Stimulated activated CD8-positive, alpha-beta memory T cell treated with anti-CD3 and anti-CD28 coated beads, Interleukin-7, amount 100 ng/mL, for 4 hours (primary cell): ENCODE measurements at regions not wholly inside any gene's neighbourhood (a gene's known extent, or its start where the extent isn't known, plus 50 kb on each side); places are given as distances from the start of the nearest gene placed in this dataset.
"Not testable (repeated sequence)": the region's sequence is repeated elsewhere in the genome, so short reads cannot be mapped to it uniquely, and the experiment has no call there.

Source experiments
- DNase-seq, 2 donors: peaks; one replicate each; pipeline ENCODE4 v3.0.0-alpha.2; 2020; ENCODE audit warnings: low read depth in 2 of 2

- DNase-seq: no peak
These were observed 215.7 kb upstream of the ZNF608 start for GRCh38 chr5:124962111-124962510.

- DNase-seq: no peak
These were observed 216.3 kb upstream of the ZNF608 start for GRCh38 chr5:124962735-124963134.

DNA sequence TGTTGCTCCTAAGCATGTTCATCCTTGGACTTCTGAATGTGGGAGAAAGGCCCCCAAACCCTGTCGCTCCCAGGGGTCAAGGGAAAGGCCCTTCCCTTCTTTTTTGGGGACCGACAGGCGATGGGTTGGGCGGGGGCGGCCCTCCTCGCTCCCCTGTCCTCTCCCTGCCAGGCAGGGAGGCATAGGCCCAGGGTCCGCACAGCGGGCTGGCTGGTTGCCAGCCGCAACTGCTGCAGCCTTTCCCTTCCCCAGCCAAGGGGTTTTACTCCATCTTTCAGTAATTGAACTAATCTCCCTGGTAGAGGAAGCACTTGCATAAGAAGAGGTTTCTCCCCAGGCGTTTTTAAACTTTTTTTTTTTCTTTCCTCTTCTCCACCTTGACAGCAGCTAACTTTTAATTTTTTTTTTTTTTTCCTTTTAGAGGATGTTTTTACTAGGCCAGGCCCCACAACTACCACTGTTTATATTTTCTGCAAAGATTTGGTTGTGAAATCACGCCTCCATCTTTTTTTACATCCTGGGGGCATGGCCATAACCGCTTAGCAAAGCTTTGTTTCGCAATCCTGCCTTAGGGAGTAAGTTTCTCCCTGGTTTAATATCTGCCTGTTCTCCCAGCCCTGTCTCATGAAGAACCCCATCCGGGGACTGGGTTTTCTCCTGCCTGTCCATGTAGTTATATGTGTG lies 216.9 kb upstream of the ZNF608 start:
- DNase-seq: no peak

DNA sequence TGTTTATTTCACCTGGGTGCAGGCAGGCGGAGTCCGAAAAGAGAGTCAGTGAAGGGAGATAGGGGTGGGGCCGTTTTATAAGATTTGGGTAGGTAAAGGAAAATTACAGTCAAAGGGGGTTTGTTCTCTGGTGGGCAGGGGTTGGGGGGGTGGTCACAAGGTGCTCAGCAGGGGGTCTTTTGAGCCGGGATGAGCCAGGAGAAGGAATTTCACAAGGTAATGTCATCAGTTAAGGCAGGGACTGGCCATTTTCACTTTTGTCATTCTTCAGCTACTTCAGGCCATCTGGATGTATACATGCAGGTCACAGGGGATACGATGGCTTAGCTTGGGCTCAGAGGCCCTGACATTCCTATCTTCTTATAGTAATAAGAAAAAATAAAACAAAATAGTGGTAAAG lies 220.3 kb upstream of the ZNF608 start:
- not testable (repeated sequence) for DNase-seq

- not testable (repeated sequence) for DNase-seq
These were observed 223.9 kb upstream of the ZNF608 start for GRCh38 chr5:124970381-124970780.

DNA sequence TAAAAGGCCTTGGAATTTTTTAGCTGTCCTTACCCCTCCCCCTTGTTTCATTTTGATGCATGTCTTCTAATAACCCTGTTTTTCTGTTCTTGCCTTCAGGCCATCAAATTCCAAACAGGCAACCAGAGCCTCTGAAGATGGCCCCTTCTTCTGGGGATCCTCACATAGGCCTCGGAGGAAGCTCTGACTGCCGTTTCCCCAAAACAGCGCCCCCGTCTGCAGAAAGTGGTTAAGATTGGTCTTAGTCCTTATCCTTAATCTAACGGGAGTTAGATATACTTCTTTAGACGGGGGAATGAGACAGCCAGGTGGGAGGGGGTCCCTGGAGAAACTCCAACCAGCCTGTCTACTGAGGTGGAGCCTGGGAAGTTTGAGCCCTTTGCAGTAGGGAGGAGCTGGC lies 226.3 kb upstream of the ZNF608 start:
- DNase-seq: no peak

DNA sequence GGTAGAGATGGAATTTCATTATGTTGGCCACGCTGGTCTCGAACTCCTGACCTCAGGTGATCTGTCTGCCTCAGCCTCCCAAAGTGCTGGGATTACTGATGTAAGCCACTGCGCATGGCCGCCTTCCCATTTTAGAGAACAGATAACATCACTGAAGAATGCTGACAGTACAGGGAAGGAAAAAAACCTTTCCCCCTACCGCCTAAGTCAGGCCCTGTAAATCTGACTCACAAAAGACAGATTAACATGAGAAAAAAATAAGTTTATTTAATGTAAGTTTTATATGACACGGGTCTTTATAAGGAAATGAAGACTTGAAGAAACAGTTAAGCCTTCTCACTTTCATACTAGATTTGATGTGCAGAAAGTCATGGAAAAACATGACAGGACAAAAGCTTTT lies 227.2 kb upstream of the ZNF608 start:
- DNase-seq: no peak

DNA sequence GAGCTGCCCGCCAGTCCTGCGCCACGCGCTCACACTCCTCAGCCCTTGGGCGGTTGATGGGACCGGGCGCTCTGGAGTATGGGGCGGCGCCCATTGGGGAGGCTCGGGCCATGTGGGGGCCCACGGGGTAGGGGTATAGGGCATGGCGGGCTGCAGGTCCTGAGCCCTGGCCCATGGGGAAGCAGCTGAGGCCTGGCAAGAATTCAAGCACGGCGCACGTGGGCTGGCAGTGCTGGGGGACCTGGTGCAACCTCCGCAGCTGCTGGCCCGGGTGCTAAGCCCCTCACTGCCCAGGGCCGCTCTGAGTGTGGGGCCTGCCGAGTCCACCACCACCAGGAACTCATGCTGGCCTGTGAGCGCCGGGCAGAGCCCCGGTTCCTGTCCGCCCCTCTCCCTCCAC lies 229.6 kb upstream of the ZNF608 start:
- no peak for DNase-seq

- no peak for DNase-seq
These were observed 232.8 kb upstream of the ZNF608 start for GRCh38 chr5:124979251-124979650.

DNA sequence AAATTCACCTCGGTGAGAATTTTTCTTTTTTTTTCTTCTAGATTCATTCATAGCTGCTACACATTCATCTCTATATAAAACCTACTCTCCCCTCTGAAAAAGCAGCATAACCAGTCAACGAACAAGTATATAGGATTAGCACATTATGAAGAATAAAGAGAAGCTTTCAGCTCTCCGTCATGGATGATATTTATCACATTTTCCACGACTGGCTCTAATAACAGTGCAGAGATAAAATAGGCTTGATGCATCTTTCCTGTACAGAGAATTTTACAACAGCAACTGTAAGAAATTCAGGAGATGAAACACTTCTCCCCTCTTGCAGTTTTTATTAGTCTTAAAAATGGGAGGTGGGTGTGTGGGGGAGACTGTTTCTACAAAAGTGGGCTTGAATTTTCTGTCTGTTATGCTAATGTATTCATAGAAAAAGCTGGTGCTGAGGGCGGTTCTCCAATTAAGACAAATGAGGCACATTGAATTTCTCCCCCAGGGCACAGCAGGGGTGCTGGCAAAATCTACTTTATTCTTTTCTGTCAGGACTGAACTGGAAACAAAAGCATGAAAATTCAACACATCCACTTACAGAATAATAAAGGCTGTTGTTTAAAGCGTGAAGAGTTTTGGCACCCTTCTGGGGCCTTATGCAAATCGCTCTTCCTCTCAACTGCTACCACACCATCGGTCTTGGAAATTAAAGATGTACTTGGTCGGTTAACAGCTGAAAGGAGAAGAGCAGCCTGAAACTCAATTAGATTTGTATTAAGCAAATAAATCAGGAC lies 233.9 kb upstream of the ZNF608 start:
- no peak for DNase-seq

GRCh38 chr5:124981901-124982300 lies 235.5 kb upstream of the ZNF608 start:
- no peak for DNase-seq

- no peak for DNase-seq
These were observed 239.7 kb upstream of the ZNF608 start for GRCh38 chr5:124986170-124986569.

- no peak for DNase-seq
These were observed 240.2 kb upstream of the ZNF608 start for GRCh38 chr5:124986667-124987066.

- not testable (repeated sequence) for DNase-seq
These were observed 241.3 kb upstream of the ZNF608 start for GRCh38 chr5:124987786-124988185.

GRCh38 chr5:124990723-124991122 lies 244.3 kb upstream of the ZNF608 start:
- no peak for DNase-seq

DNA sequence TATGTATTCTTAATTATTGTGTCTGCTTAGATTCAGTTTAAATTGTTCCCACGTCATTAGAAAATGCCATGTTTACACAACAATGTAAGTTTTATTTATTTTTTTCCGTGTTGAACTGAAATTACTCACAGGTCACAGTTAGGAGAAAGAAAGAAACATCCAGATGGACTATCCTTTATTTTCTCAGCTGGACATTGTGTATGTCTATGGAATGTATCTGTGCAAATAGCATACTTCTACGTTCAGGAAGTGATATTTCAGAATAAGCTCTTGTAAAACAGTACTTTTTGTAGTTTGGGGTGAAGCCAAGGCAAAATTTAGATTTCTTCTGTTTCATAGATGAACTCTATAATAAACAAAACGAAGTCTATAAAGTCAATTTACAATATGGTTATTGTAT lies 249.0 kb upstream of the ZNF608 start:
- DNase-seq: no peak

DNA sequence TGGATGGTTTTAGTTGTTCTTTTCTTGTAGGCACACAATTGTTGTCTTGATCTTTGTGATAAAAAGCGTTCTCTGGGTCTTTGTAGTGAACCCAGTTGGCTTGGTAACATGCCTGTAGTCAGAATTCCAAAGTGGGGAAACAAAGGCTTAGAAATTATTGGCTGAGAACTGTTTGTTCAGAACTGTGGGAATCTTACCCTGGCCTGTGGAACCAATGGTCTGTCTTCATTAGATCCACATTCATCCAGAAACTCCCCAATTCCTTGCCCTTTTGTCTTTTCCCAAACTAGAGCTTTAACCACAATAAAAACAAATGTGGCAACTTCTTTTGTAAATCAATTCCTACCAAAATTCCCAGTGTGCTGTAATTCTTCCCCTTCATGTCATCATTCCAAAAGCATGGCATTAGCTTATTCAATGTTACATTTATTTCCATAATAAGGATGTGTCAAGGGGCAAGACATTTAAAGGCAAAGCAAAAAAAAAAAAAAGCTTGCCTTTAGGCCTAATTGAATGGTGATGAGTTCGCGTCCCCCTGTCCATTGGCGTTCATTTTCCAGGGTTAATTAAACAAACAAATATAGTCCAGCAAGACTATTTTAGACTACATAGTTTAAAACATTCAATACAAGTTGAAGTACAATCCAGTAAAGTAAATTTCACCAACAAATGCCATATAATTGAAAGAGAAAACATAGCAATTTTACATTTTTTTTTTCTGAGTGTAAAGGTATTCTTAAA lies 249.8 kb upstream of the ZNF608 start:
- DNase-seq: no peak

GRCh38 chr5:124996764-124997077 lies 250.3 kb upstream of the ZNF608 start:
- DNase-seq: no peak

DNA sequence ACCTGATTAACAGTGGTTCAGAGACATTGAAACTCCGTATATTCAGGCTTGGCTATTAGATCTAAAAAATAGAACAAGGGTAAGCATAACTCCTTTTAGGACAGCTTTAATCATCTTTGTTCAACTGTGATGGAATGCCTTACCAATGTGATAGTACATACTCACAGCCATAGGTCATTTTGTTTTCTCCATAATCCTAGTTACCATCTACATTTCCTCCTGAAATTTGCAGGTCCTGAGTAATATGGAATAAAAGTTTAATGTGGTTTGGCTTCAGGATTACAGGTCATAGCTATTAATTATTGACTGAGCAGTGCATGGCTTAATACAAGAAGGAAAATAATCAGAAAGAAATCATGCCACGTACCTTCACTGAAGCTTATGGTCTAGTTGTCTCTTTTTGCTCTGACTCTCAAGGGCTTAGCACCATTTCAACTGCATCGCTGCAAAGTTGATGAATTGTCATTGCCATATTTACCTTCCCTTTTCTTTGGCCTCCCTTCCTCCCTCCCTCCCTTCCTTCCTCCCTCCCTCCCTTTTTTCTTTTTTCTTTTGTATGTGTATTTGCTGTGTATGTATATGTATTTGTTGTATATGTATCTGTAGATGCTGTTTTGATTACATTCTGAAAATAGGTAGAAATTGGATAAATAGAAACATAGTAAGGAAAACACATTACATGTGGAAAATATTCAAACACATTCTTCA lies 250.9 kb upstream of the ZNF608 start:
- DNase-seq: no peak

GRCh38 chr5:124998520-124998919 lies 252.1 kb upstream of the ZNF608 start:
- no peak for DNase-seq

GRCh38 chr5:125002727-125003598 lies 256.5 kb upstream of the ZNF608 start:
- DNase-seq: no peak
